H1 (cell line): ENCODE measurements at regions not wholly inside any gene's neighbourhood (a gene's known extent, or its start where the extent isn't known, plus 50 kb on each side); places are given as distances from the start of the nearest gene placed in this dataset.

ENCODE experiments used
- YY1 ChIP-seq: IDR thresholded peaks from 2 replicates; pipeline ENCODE4 v1.6.1; 2011; ENCODE audit warnings: low read depth, mild to moderate bottlenecking, low read length

DNA sequence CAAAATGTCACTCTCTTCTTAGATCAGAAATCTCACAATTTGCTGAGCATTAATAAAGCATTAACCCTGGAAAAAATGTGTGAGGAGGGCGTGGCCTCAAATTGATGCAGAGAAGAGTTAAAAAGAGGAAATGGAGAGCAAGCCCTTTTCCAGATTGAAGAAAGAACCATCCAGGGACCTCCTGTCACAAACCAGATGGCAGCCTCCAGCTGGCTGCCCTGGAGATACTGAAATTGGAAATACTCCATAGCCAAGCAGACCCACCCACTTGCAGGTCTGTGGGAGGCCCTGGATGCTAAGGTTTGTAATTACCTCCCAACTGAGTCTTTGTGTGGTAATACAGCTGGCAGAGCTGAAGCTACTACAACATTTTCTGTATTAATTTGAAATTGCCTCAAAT lies 214.9 kb downstream of the IL20RB start (continued):
- no peak for TF ChIP-seq YY1
